AG04450 (cell line): ENCODE measurements at regions not wholly inside any gene's neighbourhood (a gene's known extent, or its start where the extent isn't known, plus 50 kb on each side); places are given as distances from the start of the nearest gene placed in this dataset.

Experiments
- CTCF ChIA-PET: fragments of 300-600, 350-600 bp; formaldehyde crosslinking; extraction: SDS; loops from one replicate; lab custom pipeline; 2022; ENCODE audit warnings: antibody characterized with exemption, inconsistent platforms; lab: Charles Lee
- POLR2A ChIA-PET: fragments of 350-600 bp; formaldehyde crosslinking; extraction: SDS; loops from one replicate; lab custom pipeline; 2021; ENCODE audit warnings: antibody characterized with exemption, inconsistent platforms; lab: Yijun Ruan, JAX
- DNase-seq: peaks from one replicate; pipeline ENCODE4 v3.0.0-alpha.2; 2011; ENCODE audit warnings: low read depth, low spot score
- H3K27ac ChIP-seq: one replicate; pipeline ENCODE4 v1.5.1; 2012; ENCODE audit warnings: low read depth, low read length, control low read depth
- H3K27me3 ChIP-seq: one replicate; pipeline ENCODE4 v1.6.0; 2012; ENCODE audit warnings: low read length; ENCODE audit not compliant: control insufficient read depth, insufficient read depth
- H3K4me3 ChIP-seq: 2 replicates; pipeline ENCODE4 v1.5.1; 2011; ENCODE audit warnings: mild to moderate bottlenecking, low read depth, low read length, control low read depth
- H3K9me3 ChIP-seq: 2 replicates; pipeline ENCODE4 v1.5.1; 2012; ENCODE audit warnings: low read length; ENCODE audit not compliant: control insufficient read depth, insufficient read depth
- CTCF ChIP-seq: IDR thresholded peaks from 2 replicates; pipeline ENCODE4 v1.5.1; 2011; ENCODE audit warnings: low read depth, low read length, control low read depth, inconsistent platforms

- CTCF ChIA-PET: no interaction called here
- DNase-seq: no peak
- Histone ChIP-seq H3K27ac (no peak overlapping the region), H3K27me3 (no peaks in the 10 kb centered on the region), H3K4me3 (no peak overlapping the region), H3K9me3 (no peaks in the 10 kb centered on the region; the same call in 1 of the 2 replicates)
- TF ChIP-seq CTCF: no peak
- POLR2A ChIA-PET: no interaction called here
Measured at GRCh38 chr10:44473146-44473545, 88.2 kb upstream of the CXCL12 start.

GRCh38 chr10:44476409-44477045, 91.6 kb upstream of the CXCL12 start:
- DNase-seq: no peak
- Histone ChIP-seq H3K27ac (no peak overlapping the region), H3K9me3 (no peaks in the 10 kb centered on the region), H3K27me3 (no peaks in the 10 kb centered on the region), H3K4me3 (no peak overlapping the region)
- POLR2A ChIA-PET: no interaction called here
- CTCF ChIA-PET: no interaction called here
- TF ChIP-seq CTCF: no peak

GRCh38 chr10:44477046-44477425, 92.1 kb upstream of the CXCL12 start:
- peak; percentile 26 for DNase-seq
- no peak overlapping the region for H3K4me3 ChIP-seq
- CTCF ChIA-PET: no interaction called here
- TF ChIP-seq CTCF: no peak
- POLR2A ChIA-PET: no interaction called here
- no peak overlapping the region for H3K27ac ChIP-seq
- peaks cover 2% of the 10 kb centered on the region for H3K27me3 ChIP-seq
- H3K9me3 ChIP-seq: no peaks in the 10 kb centered on the region

GRCh38 chr10:44478040-44478439, 93.1 kb upstream of the CXCL12 start:
- Histone ChIP-seq H3K4me3 (no peak overlapping the region), H3K27ac (no peak overlapping the region), H3K27me3 (peaks cover 3% of the 10 kb centered on the region), H3K9me3 (no peaks in the 10 kb centered on the region)
- ChIA-PET CTCF (no interaction called here), POLR2A (no interaction called here)
- no peak for TF ChIP-seq CTCF
- DNase-seq: no peak

GRCh38 chr10:44478876-44479705, 94.2 kb upstream of the CXCL12 start:
- H3K27ac ChIP-seq: no peak overlapping the region
- no peak for DNase-seq
- H3K4me3 ChIP-seq: no peak overlapping the region
- H3K27me3 ChIP-seq: peaks cover 3% of the 10 kb centered on the region
- ChIA-PET POLR2A (no interaction called here), CTCF (interaction anchor here (0.8 kb wide), 1 partner anchor 385 kb away, joined by 3 read pairs; no protein-coding TSS in a partner anchor)
- TF ChIP-seq CTCF: no peak
- no peaks in the 10 kb centered on the region for H3K9me3 ChIP-seq
